Activated naive CD4-positive, alpha-beta T cell treated with anti-CD3 and anti-CD28 coated beads, Interleukin-2, amount 50 U/mL, for 24 hours (primary cell): ENCODE measurements at regions not wholly inside any gene's neighbourhood (a gene's known extent, or its start where the extent isn't known, plus 50 kb on each side); places are given as distances from the start of the nearest gene placed in this dataset.

ENCODE experiments used
- H3K27ac Mint-ChIP-seq: one replicate; pipeline ENCODE4 v1.8.0; 2021; ENCODE audit warnings: mild to moderate bottlenecking, mixed read lengths
- H3K27me3 Mint-ChIP-seq: one replicate; pipeline ENCODE4 v1.8.0; 2021; ENCODE audit warnings: mixed read lengths
- H3K36me3 Mint-ChIP-seq: one replicate; pipeline ENCODE4 v1.8.0; 2021; ENCODE audit warnings: mixed read lengths
- H3K4me1 Mint-ChIP-seq: one replicate; pipeline ENCODE4 v1.8.0; 2021; ENCODE audit warnings: mixed read lengths
- H3K4me3 Mint-ChIP-seq: one replicate; pipeline ENCODE4 v1.8.0; 2021; ENCODE audit warnings: mild to moderate bottlenecking, mixed read lengths
- H3K9me3 Mint-ChIP-seq: one replicate; pipeline ENCODE4 v1.8.0; 2021; ENCODE audit warnings: mixed read lengths

DNA sequence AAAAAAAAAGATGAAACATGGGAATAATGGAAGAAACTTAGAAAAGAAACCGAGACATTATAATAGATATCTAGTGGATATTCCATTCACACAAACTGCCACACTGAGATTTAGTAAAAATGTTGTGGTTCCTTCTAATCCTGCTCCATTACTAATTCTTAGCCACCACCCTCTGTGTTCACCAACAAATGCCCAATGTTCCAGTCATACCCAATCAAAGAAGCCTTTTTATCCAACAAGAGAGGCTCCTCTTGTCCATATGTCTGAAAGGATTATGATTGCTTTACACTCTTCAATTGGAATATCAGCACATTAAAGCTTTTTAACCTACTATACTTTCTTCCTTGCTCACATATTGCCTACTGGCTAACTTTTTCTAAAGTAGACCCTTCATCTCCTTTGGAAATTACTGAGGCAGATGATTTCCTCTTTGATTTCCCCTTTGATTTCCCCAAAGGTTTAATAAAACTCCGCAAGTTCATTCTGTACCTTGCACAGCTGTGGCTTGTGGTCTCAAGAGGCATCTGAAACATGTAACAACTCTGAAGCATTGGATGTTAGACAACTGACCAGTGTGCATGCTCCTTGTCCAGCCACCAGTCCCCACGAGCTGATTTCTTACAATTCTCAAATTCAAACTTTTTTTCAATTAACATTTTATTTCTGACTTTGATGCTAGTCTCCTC is 305.6 kb upstream of the LYPLAL1 start:
- H3K4me3 Mint-ChIP-seq, result no peak overlapping the region
- H3K27me3 Mint-ChIP-seq, result peaks cover 4% of the 10 kb centered on the region
- no peak overlapping the region for H3K27ac Mint-ChIP-seq
- no peaks in the 10 kb centered on the region for H3K36me3 Mint-ChIP-seq
- H3K9me3 Mint-ChIP-seq, result peaks cover 4% of the 10 kb centered on the region
- no peaks in the 10 kb centered on the region for H3K4me1 Mint-ChIP-seq

GRCh38 chr1:218869276-218869675 is 304.4 kb upstream of the LYPLAL1 start:
- H3K36me3 Mint-ChIP-seq, result no peaks in the 10 kb centered on the region
- peaks cover 4% of the 10 kb centered on the region for H3K9me3 Mint-ChIP-seq
- peaks cover 4% of the 10 kb centered on the region for H3K27me3 Mint-ChIP-seq
- no peaks in the 10 kb centered on the region for H3K4me1 Mint-ChIP-seq
- no peak overlapping the region for H3K4me3 Mint-ChIP-seq
- H3K27ac Mint-ChIP-seq, result no peak overlapping the region

DNA sequence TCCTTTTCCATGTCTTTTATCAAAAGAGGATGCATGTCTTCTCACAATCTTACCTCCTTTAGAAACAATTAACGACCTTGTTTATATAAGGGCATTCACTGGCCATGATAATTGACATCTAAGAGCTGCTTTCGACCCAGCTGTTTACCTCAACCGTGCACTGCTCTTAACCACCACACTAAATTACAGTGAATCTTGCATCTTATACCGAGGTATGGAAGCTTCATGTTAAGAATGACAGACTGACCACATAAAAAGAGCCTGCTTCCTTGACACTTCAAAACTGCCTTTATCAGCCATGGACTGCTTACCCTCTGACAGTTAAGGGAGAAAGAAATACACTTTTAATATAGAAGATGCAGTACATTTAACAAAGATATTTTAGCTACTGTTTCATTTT is 301.7 kb upstream of the LYPLAL1 start:
- no peaks in the 10 kb centered on the region for H3K36me3 Mint-ChIP-seq
- H3K4me3 Mint-ChIP-seq, result no peak overlapping the region
- H3K9me3 Mint-ChIP-seq, result peaks cover 4% of the 10 kb centered on the region
- H3K4me1 Mint-ChIP-seq, result no peaks in the 10 kb centered on the region
- peaks cover 4% of the 10 kb centered on the region for H3K27me3 Mint-ChIP-seq
- H3K27ac Mint-ChIP-seq, result no peak overlapping the region

GRCh38 chr1:218872928-218873327 is 300.8 kb upstream of the LYPLAL1 start:
- H3K4me3 Mint-ChIP-seq, result no peak overlapping the region
- H3K27me3 Mint-ChIP-seq, result peaks cover 4% of the 10 kb centered on the region
- H3K9me3 Mint-ChIP-seq, result peaks cover 4% of the 10 kb centered on the region
- H3K4me1 Mint-ChIP-seq, result no peaks in the 10 kb centered on the region
- H3K36me3 Mint-ChIP-seq, result no peaks in the 10 kb centered on the region
- no peak overlapping the region for H3K27ac Mint-ChIP-seq

DNA sequence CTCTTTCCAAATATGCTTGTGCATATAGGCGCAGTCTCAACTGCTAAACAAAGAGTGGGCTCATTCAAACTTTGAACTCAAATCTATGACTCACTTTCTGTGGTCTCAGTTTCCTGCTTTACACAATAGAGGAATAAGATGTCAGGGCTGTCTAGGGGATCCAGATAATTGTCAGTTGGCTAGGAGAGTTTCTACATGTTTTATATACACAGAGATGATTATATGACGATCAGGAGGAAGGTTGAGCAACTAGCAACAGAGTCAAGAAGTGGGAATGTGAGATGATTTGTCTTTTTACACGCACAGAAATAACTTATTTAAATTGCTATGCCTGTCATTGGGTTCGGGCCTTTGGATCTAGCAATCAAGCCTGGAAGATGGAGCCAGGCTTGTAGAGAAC is 299.4 kb upstream of the LYPLAL1 start:
- Mint-ChIP-seq H3K4me3 (no peak overlapping the region), H3K4me1 (no peaks in the 10 kb centered on the region), H3K27ac (no peak overlapping the region), H3K27me3 (peaks cover 4% of the 10 kb centered on the region), H3K36me3 (no peaks in the 10 kb centered on the region), H3K9me3 (peaks cover 4% of the 10 kb centered on the region)

DNA sequence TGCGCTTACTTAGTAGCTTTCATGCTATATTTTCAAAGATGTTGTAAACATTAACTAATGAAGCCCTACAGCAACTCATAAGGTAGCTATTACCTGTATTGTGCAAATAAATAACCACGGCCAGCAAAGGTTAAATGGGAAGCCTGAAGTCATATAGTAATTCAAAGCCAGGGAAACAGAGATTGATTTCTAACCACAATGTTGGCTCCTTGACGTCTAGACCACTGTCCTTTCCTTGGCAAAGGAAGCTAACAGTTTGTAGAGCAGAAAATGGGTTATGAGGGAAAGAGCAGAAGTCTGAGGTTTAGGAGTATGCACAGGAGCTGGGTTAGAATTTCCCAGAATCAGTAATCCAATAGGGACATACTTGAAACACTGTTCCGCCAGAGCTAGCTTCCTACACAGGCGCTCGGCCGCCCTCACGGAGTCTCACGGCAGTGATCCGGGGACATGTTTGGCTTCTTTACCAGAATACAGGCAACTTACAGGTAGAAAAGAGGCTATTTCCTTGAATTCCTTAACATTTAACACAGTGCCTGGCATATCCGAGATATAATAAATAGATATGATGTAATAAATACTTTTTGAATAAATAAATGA is 298.8 kb upstream of the LYPLAL1 start:
- Mint-ChIP-seq H3K4me3 (no peak overlapping the region), H3K4me1 (no peaks in the 10 kb centered on the region), H3K36me3 (no peaks in the 10 kb centered on the region), H3K9me3 (peaks cover 4% of the 10 kb centered on the region), H3K27me3 (peaks cover 4% of the 10 kb centered on the region), H3K27ac (no peak overlapping the region)

GRCh38 chr1:218878369-218878768 is 295.3 kb upstream of the LYPLAL1 start:
- no peaks in the 10 kb centered on the region for H3K4me1 Mint-ChIP-seq
- H3K4me3 Mint-ChIP-seq, result no peak overlapping the region
- H3K27me3 Mint-ChIP-seq, result no peaks in the 10 kb centered on the region
- H3K27ac Mint-ChIP-seq, result no peak overlapping the region
- H3K9me3 Mint-ChIP-seq, result no peaks in the 10 kb centered on the region
- H3K36me3 Mint-ChIP-seq, result no peaks in the 10 kb centered on the region

DNA sequence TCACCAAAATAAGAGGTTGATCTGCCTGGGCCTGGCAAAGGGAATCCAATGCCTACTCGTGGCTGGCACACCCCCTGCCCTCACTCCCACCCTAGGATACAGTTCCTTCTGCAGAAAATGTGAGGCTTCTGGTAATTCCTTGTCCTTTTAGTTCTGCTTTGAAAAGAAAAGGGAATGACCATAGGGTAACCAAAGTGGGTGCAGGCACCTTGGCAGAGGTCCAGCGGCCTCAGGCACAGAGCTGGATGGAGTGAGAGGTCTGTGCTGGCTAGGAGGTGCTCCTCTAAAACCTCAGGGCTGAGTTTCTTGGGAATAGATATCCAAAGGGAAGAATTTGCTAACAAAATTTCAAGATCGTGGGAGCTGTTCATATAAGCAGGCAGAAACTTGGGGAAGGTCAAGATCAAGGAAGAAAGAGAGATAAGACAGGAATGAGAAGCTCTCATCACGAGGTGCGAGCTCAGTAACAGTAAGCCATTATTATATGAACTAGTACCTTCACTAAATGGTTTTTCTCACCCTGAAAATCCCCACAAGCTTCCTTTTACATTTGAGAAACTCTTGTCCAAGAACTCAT is 293.1 kb upstream of the LYPLAL1 start:
- H3K4me3 Mint-ChIP-seq, result no peak overlapping the region
- H3K27me3 Mint-ChIP-seq, result no peaks in the 10 kb centered on the region
- no peaks in the 10 kb centered on the region for H3K36me3 Mint-ChIP-seq
- no peak overlapping the region for H3K27ac Mint-ChIP-seq
- H3K9me3 Mint-ChIP-seq, result no peaks in the 10 kb centered on the region
- H3K4me1 Mint-ChIP-seq, result no peaks in the 10 kb centered on the region

- Mint-ChIP-seq H3K36me3 (no peaks in the 10 kb centered on the region), H3K27ac (no peak overlapping the region)
Measured at GRCh38 chr1:218882454-218882853, 291.2 kb upstream of the LYPLAL1 start.

GRCh38 chr1:218886101-218886871 is 287.4 kb upstream of the LYPLAL1 start:
- no peaks in the 10 kb centered on the region for H3K36me3 Mint-ChIP-seq
- H3K27me3 Mint-ChIP-seq, result no peaks in the 10 kb centered on the region
- H3K4me3 Mint-ChIP-seq, result no peak overlapping the region
- no peak overlapping the region for H3K27ac Mint-ChIP-seq
- H3K9me3 Mint-ChIP-seq, result no peaks in the 10 kb centered on the region
- H3K4me1 Mint-ChIP-seq, result no peaks in the 10 kb centered on the region

More at GRCh38 chr1:218882454-218882853, 291.2 kb upstream of the LYPLAL1 start:
- Mint-ChIP-seq H3K4me1 (no peaks in the 10 kb centered on the region), H3K27me3 (no peaks in the 10 kb centered on the region), H3K9me3 (no peaks in the 10 kb centered on the region), H3K4me3 (no peak overlapping the region)

- Mint-ChIP-seq H3K9me3 (no peaks in the 10 kb centered on the region), H3K27ac (no peak overlapping the region), H3K36me3 (no peaks in the 10 kb centered on the region), H3K27me3 (no peaks in the 10 kb centered on the region), H3K4me1 (no peaks in the 10 kb centered on the region), H3K4me3 (no peak overlapping the region)
Measured at GRCh38 chr1:218887141-218887925, 286.3 kb upstream of the LYPLAL1 start.

DNA sequence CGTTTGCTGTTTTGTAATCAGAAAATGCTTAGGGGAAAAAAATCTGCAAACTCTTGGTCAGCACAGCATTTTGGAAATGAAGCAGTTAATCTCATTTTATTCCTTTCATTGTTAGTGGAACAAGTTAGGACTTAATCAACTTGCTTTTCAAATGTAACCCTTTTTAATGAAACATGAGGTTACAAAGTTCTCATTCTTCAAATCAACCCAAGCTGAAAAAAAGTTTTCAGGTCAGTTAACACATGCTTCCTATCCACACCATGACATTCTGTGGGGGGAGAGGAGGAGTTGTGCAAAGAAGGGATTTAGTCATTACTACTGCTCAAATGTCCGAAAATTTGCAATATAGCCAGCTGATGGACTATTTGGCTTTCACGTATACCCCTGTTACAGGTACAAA is 283.2 kb upstream of the LYPLAL1 start:
- Mint-ChIP-seq H3K36me3 (no peaks in the 10 kb centered on the region), H3K4me3 (no peak overlapping the region), H3K4me1 (no peaks in the 10 kb centered on the region), H3K9me3 (no peaks in the 10 kb centered on the region), H3K27ac (no peak overlapping the region), H3K27me3 (no peaks in the 10 kb centered on the region)

DNA sequence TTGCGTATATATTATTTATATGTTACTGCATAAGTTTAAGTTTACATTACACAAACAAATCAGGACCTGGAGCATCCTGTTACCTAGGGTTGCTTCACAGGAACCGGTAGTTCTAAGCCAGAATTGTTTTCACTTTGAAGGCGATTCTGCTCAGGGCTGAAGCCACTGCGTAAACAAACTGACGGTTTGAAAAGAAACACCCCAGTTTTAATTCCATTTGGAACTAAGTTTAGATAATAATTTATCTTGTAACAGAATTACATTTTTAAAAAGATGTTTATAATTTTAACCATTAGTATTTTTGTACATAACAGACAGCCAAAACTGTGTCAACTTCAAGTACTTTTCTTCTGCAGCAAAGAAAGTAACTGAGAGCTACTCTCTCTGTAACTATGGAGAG is 282.1 kb upstream of the LYPLAL1 start:
- Mint-ChIP-seq H3K36me3 (no peaks in the 10 kb centered on the region), H3K27me3 (no peaks in the 10 kb centered on the region), H3K4me3 (no peak overlapping the region), H3K4me1 (no peaks in the 10 kb centered on the region), H3K27ac (no peak overlapping the region), H3K9me3 (no peaks in the 10 kb centered on the region)

DNA sequence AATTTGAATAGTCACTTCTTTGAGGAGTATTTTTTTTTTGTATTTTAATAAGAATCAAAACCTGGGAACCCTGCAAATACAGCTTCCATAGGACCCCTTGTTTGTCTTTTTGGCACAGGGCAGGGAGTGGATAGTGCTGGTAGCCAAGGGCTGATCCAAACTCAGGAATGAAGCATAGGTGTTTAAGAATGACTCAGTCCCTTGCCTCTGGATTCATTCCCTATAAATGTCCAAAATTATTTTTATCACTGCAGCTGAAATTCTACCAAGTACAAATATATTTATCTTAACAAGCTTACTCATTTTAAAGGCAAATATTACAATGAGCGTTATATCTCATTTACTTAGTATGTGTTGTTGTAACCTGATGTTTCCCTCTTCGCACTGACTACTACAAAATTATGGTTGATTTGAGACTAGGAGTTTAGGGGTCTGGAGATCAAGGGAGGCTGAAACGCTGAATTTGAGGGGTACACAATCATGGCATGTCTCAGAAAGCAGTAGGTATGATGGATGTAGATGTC is 278.6 kb upstream of the LYPLAL1 start:
- Mint-ChIP-seq H3K27ac (no peak overlapping the region), H3K4me1 (no peaks in the 10 kb centered on the region), H3K27me3 (no peaks in the 10 kb centered on the region), H3K4me3 (no peak overlapping the region), H3K9me3 (no peaks in the 10 kb centered on the region), H3K36me3 (no peaks in the 10 kb centered on the region)

DNA sequence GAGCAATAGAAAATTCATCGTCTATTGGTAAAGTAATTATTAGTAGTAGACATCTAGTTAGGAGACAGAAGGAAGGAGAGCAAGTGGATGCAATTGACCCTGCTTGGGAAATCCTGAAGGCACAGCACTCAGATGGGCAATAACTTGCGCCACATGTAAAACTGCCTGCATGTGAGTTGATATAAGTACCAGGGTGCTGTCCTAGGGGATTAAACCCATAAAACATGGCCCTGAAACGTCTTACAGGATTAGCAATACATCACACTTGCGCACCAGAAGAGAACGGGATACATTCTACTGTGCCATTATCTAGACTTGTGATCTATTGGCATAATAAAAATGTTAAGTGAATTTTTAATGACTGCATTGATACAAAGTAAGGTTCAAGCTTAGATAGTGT is 277.5 kb upstream of the LYPLAL1 start:
- H3K4me1 Mint-ChIP-seq, result no peaks in the 10 kb centered on the region

More for the DNA sequence above, 277.5 kb upstream of the LYPLAL1 start:
- Mint-ChIP-seq H3K27ac (no peak overlapping the region), H3K27me3 (no peaks in the 10 kb centered on the region), H3K36me3 (no peaks in the 10 kb centered on the region), H3K9me3 (no peaks in the 10 kb centered on the region), H3K4me3 (no peak overlapping the region)
